Naive B cell (primary cell): ENCODE measurements at regions not wholly inside any gene's neighbourhood (a gene's known extent, or its start where the extent isn't known, plus 50 kb on each side); places are given as distances from the start of the nearest gene placed in this dataset.

ENCODE experiments used
- ATAC-seq, 2 donors: fragments of 150-1000 bp; cut with Tn5 transposase; 2 replicates each; pipeline ENCODE4 v1.10.0; 2021; ENCODE audit warnings: low read depth in 2 of 2, mild to moderate bottlenecking in 2 of 2, moderate library complexity in 2 of 2
- DNase-seq: peaks from one replicate; pipeline ENCODE4 v3.0.0; 2022
- H3K27ac Mint-ChIP-seq, 6 donors: one replicate each; pipeline ENCODE4 v1.8.0; 2020 to 2022; ENCODE audit warnings: mild to moderate bottlenecking in 6 of 6, mixed read lengths in 6 of 6, moderate library complexity in 5 of 6, inconsistent platforms in 2 of 6
- H3K27me3 Mint-ChIP-seq, 3 donors: one replicate each; pipeline ENCODE4 v1.8.0; 2021 to 2022; ENCODE audit warnings: mixed read lengths in 3 of 3, mild to moderate bottlenecking in 1 of 3
- H3K36me3 Mint-ChIP-seq, 2 donors: one replicate each; pipeline ENCODE4 v1.8.0; 2020 to 2022; ENCODE audit warnings: mixed read lengths in 2 of 2, inconsistent platforms in 1 of 2, mild to moderate bottlenecking in 1 of 2
- H3K4me1 Mint-ChIP-seq, 3 donors: one replicate each; pipeline ENCODE4 v1.8.0; 2020 to 2022; ENCODE audit warnings: mixed read lengths in 3 of 3, inconsistent platforms in 1 of 3, mild to moderate bottlenecking in 1 of 3, moderate library complexity in 1 of 3
- H3K4me3 Mint-ChIP-seq, 8 donors: one replicate each; pipeline ENCODE4 v1.8.0; 2020 to 2022; ENCODE audit warnings: mild to moderate bottlenecking in 8 of 8, mixed read lengths in 8 of 8, moderate library complexity in 8 of 8, inconsistent platforms in 2 of 8
- H3K9me3 Mint-ChIP-seq, 7 donors: one replicate each; pipeline ENCODE4 v1.8.0; 2020 to 2022; ENCODE audit warnings: mixed read lengths in 7 of 7, mild to moderate bottlenecking in 5 of 7, inconsistent platforms in 2 of 7, moderate library complexity in 1 of 7

- Mint-ChIP-seq H3K36me3 (no peaks in the 10 kb centered on the region), H3K27ac (no peak overlapping the region), H3K9me3 (no peaks in the 10 kb centered on the region), H3K4me1 (no peaks in the 10 kb centered on the region), H3K27me3 (peaks cover 9 to 16% (median 11%) of the 10 kb centered on the region in 3 donors), H3K4me3 (no peak overlapping the region)
- ATAC-seq = no peak
- DNase-seq = no peak
These were observed 258.9 kb downstream of the ICOS start for GRCh38 chr2:204195498-204195897.

GRCh38 chr2:204197336-204198005 lies 260.9 kb downstream of the ICOS start:
- Mint-ChIP-seq H3K27me3 (peaks cover 9 to 18% (median 16%) of the 10 kb centered on the region in 3 donors), H3K4me1 (no peaks in the 10 kb centered on the region), H3K4me3 (no peak overlapping the region), H3K36me3 (no peaks in the 10 kb centered on the region), H3K9me3 (no peaks in the 10 kb centered on the region), H3K27ac (no peak overlapping the region)
- ATAC-seq (no peak), DNase-seq (no peak)

GRCh38 chr2:204199357-204199756 lies 262.8 kb downstream of the ICOS start:
- Mint-ChIP-seq H3K36me3 (peaks cover 0 to 3% of the 10 kb centered on the region in 2 donors), H3K27ac (no peak overlapping the region), H3K27me3 (peaks cover 8 to 19% (median 9%) of the 10 kb centered on the region in 3 donors), H3K9me3 (peaks cover 0 to 7% (median 0%) of the 10 kb centered on the region in 7 donors), H3K4me1 (no peaks in the 10 kb centered on the region), H3K4me3 (no peak overlapping the region)
- DNase-seq (no peak), ATAC-seq (no peak)

GRCh38 chr2:204201507-204201906 lies 264.9 kb downstream of the ICOS start:
- Mint-ChIP-seq H3K27me3 (peaks cover 8 to 29% (median 14%) of the 10 kb centered on the region in 3 donors), H3K36me3 (peaks cover 0 to 3% of the 10 kb centered on the region in 2 donors), H3K4me3 (no peak overlapping the region), H3K4me1 (no peaks in the 10 kb centered on the region), H3K27ac (no peak overlapping the region), H3K9me3 (peaks cover 0 to 7% (median 0%) of the 10 kb centered on the region in 7 donors)
- DNase-seq (no peak), ATAC-seq (no peak)

- Mint-ChIP-seq H3K27ac (no peak overlapping the region), H3K27me3 (peaks cover 8 to 34% (median 12%) of the 10 kb centered on the region in 3 donors), H3K4me3 (no peak overlapping the region), H3K36me3 (peaks cover 0 to 3% of the 10 kb centered on the region in 2 donors), H3K4me1 (no peaks in the 10 kb centered on the region), H3K9me3 (peaks cover 0 to 7% (median 0%) of the 10 kb centered on the region in 7 donors)
- DNase-seq (no peak), ATAC-seq (no peak)
These were observed 265.7 kb downstream of the ICOS start for GRCh38 chr2:204202253-204202652.

GRCh38 chr2:204203704-204204103 lies 267.1 kb downstream of the ICOS start:
- ATAC-seq (no peak), DNase-seq (no peak)
- peaks cover 0 to 3% of the 10 kb centered on the region in 2 donors for H3K36me3 Mint-ChIP-seq
- peaks cover 0 to 7% (median 0%) of the 10 kb centered on the region in 7 donors for H3K9me3 Mint-ChIP-seq
- no peak overlapping the region for H3K4me3 Mint-ChIP-seq
- peaks cover 4 to 34% (median 8%) of the 10 kb centered on the region in 3 donors for H3K27me3 Mint-ChIP-seq
- H3K27ac Mint-ChIP-seq = no peak overlapping the region
- no peaks in the 10 kb centered on the region for H3K4me1 Mint-ChIP-seq

- ATAC-seq = no peak
- peaks cover 0 to 7% (median 0%) of the 10 kb centered on the region in 7 donors for H3K9me3 Mint-ChIP-seq
- no peaks in the 10 kb centered on the region for H3K4me1 Mint-ChIP-seq
- peaks cover 0 to 3% of the 10 kb centered on the region in 2 donors for H3K36me3 Mint-ChIP-seq
- DNase-seq = no peak
- no peak overlapping the region for H3K4me3 Mint-ChIP-seq
- H3K27ac Mint-ChIP-seq = peak overlapping the region in 1 of 6 donors; percentile 17
- H3K27me3 Mint-ChIP-seq = peaks cover 4 to 29% (median 8%) of the 10 kb centered on the region in 3 donors
These were observed 268.5 kb downstream of the ICOS start for GRCh38 chr2:204205082-204205481.

GRCh38 chr2:204205538-204205937 lies 269.0 kb downstream of the ICOS start:
- Mint-ChIP-seq H3K27ac (no peak overlapping the region), H3K36me3 (peaks cover 0 to 3% of the 10 kb centered on the region in 2 donors), H3K27me3 (peaks cover 4 to 29% (median 8%) of the 10 kb centered on the region in 3 donors), H3K4me3 (no peak overlapping the region), H3K9me3 (peaks cover 0 to 7% (median 0%) of the 10 kb centered on the region in 7 donors), H3K4me1 (no peaks in the 10 kb centered on the region)
- no peak for DNase-seq
- no peak for ATAC-seq

- DNase-seq (no peak), ATAC-seq (no peak)
- peaks cover 0 to 3% of the 10 kb centered on the region in 2 donors for H3K36me3 Mint-ChIP-seq
- no peak overlapping the region for H3K27ac Mint-ChIP-seq
- H3K4me3 Mint-ChIP-seq = no peak overlapping the region
- peaks cover 0 to 7% (median 0%) of the 10 kb centered on the region in 7 donors for H3K9me3 Mint-ChIP-seq
- peaks cover 0 to 29% (median 4%) of the 10 kb centered on the region in 3 donors for H3K27me3 Mint-ChIP-seq
- H3K4me1 Mint-ChIP-seq = no peaks in the 10 kb centered on the region
These were observed 271.3 kb downstream of the ICOS start for GRCh38 chr2:204207866-204208265.

- Mint-ChIP-seq H3K36me3 (peaks cover 0 to 10% of the 10 kb centered on the region in 2 donors), H3K4me1 (no peaks in the 10 kb centered on the region), H3K27ac (no peak overlapping the region), H3K9me3 (peaks cover 7 to 27% (median 16%) of the 10 kb centered on the region in 7 donors), H3K4me3 (no peak overlapping the region), H3K27me3 (peaks cover 0 to 14% (median 3%) of the 10 kb centered on the region in 3 donors)
- ATAC-seq = no peak
- DNase-seq = no peak
These were observed 277.0 kb downstream of the ICOS start for GRCh38 chr2:204213588-204213987.

- H3K4me3 Mint-ChIP-seq = no peak overlapping the region
- H3K36me3 Mint-ChIP-seq = peaks cover 0 to 10% of the 10 kb centered on the region in 2 donors
- no peaks in the 10 kb centered on the region for H3K4me1 Mint-ChIP-seq
- DNase-seq = no peak
- ATAC-seq = no peak
- peaks cover 0 to 14% (median 3%) of the 10 kb centered on the region in 3 donors for H3K27me3 Mint-ChIP-seq
- no peak overlapping the region for H3K27ac Mint-ChIP-seq
- peaks cover 7 to 27% (median 16%) of the 10 kb centered on the region in 7 donors for H3K9me3 Mint-ChIP-seq
These were observed 281.5 kb downstream of the ICOS start for GRCh38 chr2:204218040-204218439.

- Mint-ChIP-seq H3K27me3 (peaks cover 0 to 10% (median 6%) of the 10 kb centered on the region in 3 donors), H3K27ac (no peak overlapping the region), H3K9me3 (peaks cover 7 to 19% (median 11%) of the 10 kb centered on the region in 7 donors), H3K4me1 (no peaks in the 10 kb centered on the region), H3K36me3 (peaks cover 0 to 4% of the 10 kb centered on the region in 2 donors), H3K4me3 (no peak overlapping the region)
- ATAC-seq (no peak), DNase-seq (no peak)
These were observed 282.6 kb downstream of the ICOS start for GRCh38 chr2:204219196-204219595.

- H3K4me3 Mint-ChIP-seq = no peak overlapping the region
- no peaks in the 10 kb centered on the region for H3K4me1 Mint-ChIP-seq
- ATAC-seq (no peak), DNase-seq (no peak)
- H3K27ac Mint-ChIP-seq = no peak overlapping the region
- H3K36me3 Mint-ChIP-seq = no peaks in the 10 kb centered on the region
- H3K27me3 Mint-ChIP-seq = peaks cover 0 to 8% (median 4%) of the 10 kb centered on the region in 3 donors
- peaks cover under 1 to 8% (median 4%) of the 10 kb centered on the region in 7 donors for H3K9me3 Mint-ChIP-seq
These were observed 284.3 kb downstream of the ICOS start for GRCh38 chr2:204220896-204221295.

GRCh38 chr2:204223046-204223445 lies 286.5 kb downstream of the ICOS start:
- Mint-ChIP-seq H3K27ac (no peak overlapping the region), H3K9me3 (peaks cover 0 to 4% (median 2%) of the 10 kb centered on the region in 7 donors), H3K36me3 (no peaks in the 10 kb centered on the region), H3K4me1 (no peaks in the 10 kb centered on the region), H3K27me3 (peaks cover under 1 to 18% (median 16%) of the 10 kb centered on the region in 3 donors), H3K4me3 (no peak overlapping the region)
- ATAC-seq (no peak), DNase-seq (no peak)
